Activated CD8-positive, alpha-beta T cell treated with anti-CD3 and anti-CD28 coated beads, Interleukin-2, amount 10 ng/mL, durations not matched to agents 7 days and 5 days (primary cell): ENCODE measurements at regions not wholly inside any gene's neighbourhood (a gene's known extent, or its start where the extent isn't known, plus 50 kb on each side); places are given as distances from the start of the nearest gene placed in this dataset.

Source experiments
- ATAC-seq: fragments of 150-1000 bp; cut with Tn5 transposase; one replicate; pipeline ENCODE4 v1.10.0; 2021; ENCODE audit warnings: moderate library complexity
- CTCF ChIA-PET: fragments of 350-600 bp; sonication (Branson Sonifier 250); formaldehyde crosslinking; loops from one replicate; lab custom pipeline; 2021; ENCODE audit warnings: antibody characterized with exemption; lab: Charles Lee
- POLR2A ChIA-PET: fragments of 350-600 bp; sonication (Branson Sonifier 250); formaldehyde crosslinking; loops from one replicate; lab custom pipeline; 2021; ENCODE audit warnings: antibody characterized with exemption; lab: Charles Lee
- DNase-seq: peaks from one replicate; pipeline ENCODE4 v3.0.0-alpha.2; 2020
- H3K27ac Mint-ChIP-seq: one replicate; pipeline ENCODE4 v1.8.0; 2021; ENCODE audit warnings: mild to moderate bottlenecking, mixed read lengths
- H3K27me3 Mint-ChIP-seq: one replicate; pipeline ENCODE4 v1.8.0; 2021; ENCODE audit warnings: low read depth, mixed read lengths
- H3K36me3 Mint-ChIP-seq: one replicate; pipeline ENCODE4 v1.8.0; 2021; ENCODE audit warnings: low read depth, mixed read lengths
- H3K4me1 Mint-ChIP-seq: one replicate; pipeline ENCODE4 v1.8.0; 2021; ENCODE audit warnings: low read depth, mixed read lengths
- H3K4me3 Mint-ChIP-seq: one replicate; pipeline ENCODE4 v1.8.0; 2021; ENCODE audit warnings: mild to moderate bottlenecking, mixed read lengths
- H3K9me3 Mint-ChIP-seq: one replicate; pipeline ENCODE4 v1.8.0; 2022; ENCODE audit warnings: mixed read lengths; ENCODE audit not compliant: insufficient read depth

- H3K9me3 Mint-ChIP-seq, result no peaks in the 10 kb centered on the region
- ATAC-seq (no peak), DNase-seq (no peak)
- H3K4me1 Mint-ChIP-seq, result no peaks in the 10 kb centered on the region
- H3K27me3 Mint-ChIP-seq, result peaks cover 2% of the 10 kb centered on the region
- no peak overlapping the region for H3K4me3 Mint-ChIP-seq
- ChIA-PET CTCF (interaction anchor here (1.6 kb wide), 1 partner anchor 9 kb away, joined by 11 read pairs; no protein-coding TSS in a partner anchor), POLR2A (no interaction called here)
- no peak overlapping the region for H3K27ac Mint-ChIP-seq
- H3K36me3 Mint-ChIP-seq, result no peaks in the 10 kb centered on the region
Measured at GRCh38 chr2:180115675-180116074, 108.6 kb upstream of the CWC22 start.

GRCh38 chr2:180115269-180115668 lies 108.2 kb upstream of the CWC22 start:
- Mint-ChIP-seq H3K4me1 (no peaks in the 10 kb centered on the region), H3K27me3 (peaks cover 2% of the 10 kb centered on the region), H3K27ac (no peak overlapping the region), H3K9me3 (no peaks in the 10 kb centered on the region), H3K4me3 (no peak overlapping the region), H3K36me3 (no peaks in the 10 kb centered on the region)
- CTCF ChIA-PET, result interaction anchor here (1.6 kb wide), 1 partner anchor 9 kb away, joined by 11 read pairs; no protein-coding TSS in a partner anchor
- POLR2A ChIA-PET, result no interaction called here
- ATAC-seq (no peak), DNase-seq (no peak)

- POLR2A ChIA-PET, result no interaction called here
- H3K9me3 Mint-ChIP-seq, result no peaks in the 10 kb centered on the region
- no peak for DNase-seq
Measured at GRCh38 chr2:180111901-180112300, 104.8 kb upstream of the CWC22 start.

GRCh38 chr2:180110469-180110868 lies 103.4 kb upstream of the CWC22 start:
- Mint-ChIP-seq H3K27me3 (peaks cover 6% of the 10 kb centered on the region), H3K4me3 (no peak overlapping the region), H3K36me3 (no peaks in the 10 kb centered on the region), H3K4me1 (no peaks in the 10 kb centered on the region), H3K9me3 (no peaks in the 10 kb centered on the region), H3K27ac (no peak overlapping the region)
- no peak for DNase-seq
- POLR2A ChIA-PET, result no interaction called here
- CTCF ChIA-PET, result no interaction called here
- ATAC-seq, result no peak

More at GRCh38 chr2:180111901-180112300, 104.8 kb upstream of the CWC22 start:
- Mint-ChIP-seq H3K36me3 (no peaks in the 10 kb centered on the region), H3K27ac (no peak overlapping the region), H3K4me3 (no peak overlapping the region), H3K27me3 (peaks cover 4% of the 10 kb centered on the region), H3K4me1 (no peaks in the 10 kb centered on the region)
- CTCF ChIA-PET, result no interaction called here
- no peak for ATAC-seq

GRCh38 chr2:180101846-180102245 lies 94.7 kb upstream of the CWC22 start:
- Mint-ChIP-seq H3K4me1 (no peaks in the 10 kb centered on the region), H3K27me3 (peaks cover 3% of the 10 kb centered on the region), H3K9me3 (no peaks in the 10 kb centered on the region), H3K4me3 (no peak overlapping the region), H3K36me3 (no peaks in the 10 kb centered on the region), H3K27ac (no peak overlapping the region)
- ChIA-PET CTCF (no interaction called here), POLR2A (no interaction called here)
- no peak for DNase-seq
- no peak for ATAC-seq

GRCh38 chr2:180099308-180099707 lies 92.2 kb upstream of the CWC22 start:
- Mint-ChIP-seq H3K36me3 (no peaks in the 10 kb centered on the region), H3K27me3 (no peaks in the 10 kb centered on the region), H3K9me3 (no peaks in the 10 kb centered on the region), H3K4me1 (no peaks in the 10 kb centered on the region), H3K4me3 (no peak overlapping the region), H3K27ac (no peak overlapping the region)
- no peak for ATAC-seq
- ChIA-PET POLR2A (no interaction called here), CTCF (no interaction called here)
- no peak for DNase-seq

GRCh38 chr2:180085144-180085543 lies 78.0 kb upstream of the CWC22 start:
- ATAC-seq (no peak), DNase-seq (no peak)
- H3K27ac Mint-ChIP-seq, result no peak overlapping the region
- no peaks in the 10 kb centered on the region for H3K36me3 Mint-ChIP-seq
- CTCF ChIA-PET, result no interaction called here
- H3K9me3 Mint-ChIP-seq, result peaks cover 3% of the 10 kb centered on the region
- no peaks in the 10 kb centered on the region for H3K4me1 Mint-ChIP-seq
- H3K4me3 Mint-ChIP-seq, result no peak overlapping the region
- H3K27me3 Mint-ChIP-seq, result no peaks in the 10 kb centered on the region
- POLR2A ChIA-PET, result no interaction called here

- no peaks in the 10 kb centered on the region for H3K27me3 Mint-ChIP-seq
- CTCF ChIA-PET, result no interaction called here
- DNase-seq, result no peak
- ATAC-seq, result no peak
- H3K27ac Mint-ChIP-seq, result no peak overlapping the region
- peaks cover 3% of the 10 kb centered on the region for H3K9me3 Mint-ChIP-seq
- H3K4me1 Mint-ChIP-seq, result no peaks in the 10 kb centered on the region
- no peak overlapping the region for H3K4me3 Mint-ChIP-seq
- H3K36me3 Mint-ChIP-seq, result no peaks in the 10 kb centered on the region
- POLR2A ChIA-PET, result no interaction called here
Measured at GRCh38 chr2:180077295-180077906, 70.3 kb upstream of the CWC22 start.

- H3K36me3 Mint-ChIP-seq, result no peaks in the 10 kb centered on the region
- ChIA-PET POLR2A (no interaction called here), CTCF (no interaction called here)
- H3K4me1 Mint-ChIP-seq, result no peaks in the 10 kb centered on the region
- no peak overlapping the region for H3K4me3 Mint-ChIP-seq
- H3K9me3 Mint-ChIP-seq, result no peaks in the 10 kb centered on the region
- DNase-seq, result no peak
- no peak overlapping the region for H3K27ac Mint-ChIP-seq
- H3K27me3 Mint-ChIP-seq, result no peaks in the 10 kb centered on the region
- ATAC-seq, result no peak
Measured at GRCh38 chr2:180075870-180076269, 68.8 kb upstream of the CWC22 start.

- ChIA-PET POLR2A (no interaction called here), CTCF (no interaction called here)
- Mint-ChIP-seq H3K27ac (no peak overlapping the region), H3K36me3 (no peaks in the 10 kb centered on the region), H3K9me3 (no peaks in the 10 kb centered on the region), H3K27me3 (no peaks in the 10 kb centered on the region), H3K4me3 (no peak overlapping the region), H3K4me1 (no peaks in the 10 kb centered on the region)
- ATAC-seq (no peak), DNase-seq (no peak)
Measured at GRCh38 chr2:180071797-180072196, 64.7 kb upstream of the CWC22 start.

GRCh38 chr2:180063494-180064092 lies 56.5 kb upstream of the CWC22 start:
- no peaks in the 10 kb centered on the region for H3K9me3 Mint-ChIP-seq
- ATAC-seq (no peak), DNase-seq (no peak)
- no peaks in the 10 kb centered on the region for H3K36me3 Mint-ChIP-seq
- H3K27ac Mint-ChIP-seq, result no peak overlapping the region
- ChIA-PET CTCF (no interaction called here), POLR2A (no interaction called here)
- no peaks in the 10 kb centered on the region for H3K4me1 Mint-ChIP-seq
- H3K27me3 Mint-ChIP-seq, result peaks cover 2% of the 10 kb centered on the region
- H3K4me3 Mint-ChIP-seq, result no peak overlapping the region

GRCh38 chr2:180062178-180062577 lies 55.1 kb upstream of the CWC22 start:
- POLR2A ChIA-PET, result no interaction called here
- H3K36me3 Mint-ChIP-seq, result no peaks in the 10 kb centered on the region
- CTCF ChIA-PET, result no interaction called here
- no peak overlapping the region for H3K27ac Mint-ChIP-seq
- no peak for ATAC-seq
- H3K27me3 Mint-ChIP-seq, result peaks cover 2% of the 10 kb centered on the region
- H3K4me1 Mint-ChIP-seq, result no peaks in the 10 kb centered on the region
- DNase-seq, result no peak
- H3K9me3 Mint-ChIP-seq, result no peaks in the 10 kb centered on the region
- no peak overlapping the region for H3K4me3 Mint-ChIP-seq
